Dedifferentiated amniotic fluid mesenchymal stem cell (primary cell): ENCODE measurements at regions not wholly inside any gene's neighbourhood (a gene's known extent, or its start where the extent isn't known, plus 50 kb on each side); places are given as distances from the start of the nearest gene placed in this dataset.
A peak's percentile ranks its signal among the peaks of the same experiment; 100 is the strongest.
"Not testable (repeated sequence)": the region's sequence is repeated elsewhere in the genome, so short reads cannot be mapped to it uniquely, and the experiment has no call there.

Source experiments
- DNase-seq: peaks from one replicate; pipeline ENCODE4 v3.0.0-alpha.2; 2016; ENCODE audit errors: extremely low spot score

DNA sequence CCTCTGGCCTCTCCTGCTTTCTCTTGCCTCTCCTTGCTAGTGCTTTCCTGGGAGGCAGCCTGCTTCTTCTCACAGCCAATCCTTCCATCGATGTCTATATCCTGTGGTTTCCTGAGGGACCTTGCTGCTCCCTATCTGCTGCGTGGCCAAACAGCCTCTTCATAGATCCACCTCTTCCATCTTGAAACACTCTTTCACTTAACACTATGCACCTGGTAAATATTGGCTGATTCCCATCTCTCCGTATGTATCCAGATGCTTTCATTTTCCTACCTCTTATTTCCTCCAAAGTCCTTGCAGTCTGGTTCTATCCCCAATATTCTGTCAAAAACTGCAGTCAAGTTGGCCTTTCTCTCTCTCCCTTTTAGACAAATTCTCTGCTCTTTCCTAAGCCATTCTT is 205.2 kb upstream of the CFAP20DC start:
- DNase-seq = no peak

DNA sequence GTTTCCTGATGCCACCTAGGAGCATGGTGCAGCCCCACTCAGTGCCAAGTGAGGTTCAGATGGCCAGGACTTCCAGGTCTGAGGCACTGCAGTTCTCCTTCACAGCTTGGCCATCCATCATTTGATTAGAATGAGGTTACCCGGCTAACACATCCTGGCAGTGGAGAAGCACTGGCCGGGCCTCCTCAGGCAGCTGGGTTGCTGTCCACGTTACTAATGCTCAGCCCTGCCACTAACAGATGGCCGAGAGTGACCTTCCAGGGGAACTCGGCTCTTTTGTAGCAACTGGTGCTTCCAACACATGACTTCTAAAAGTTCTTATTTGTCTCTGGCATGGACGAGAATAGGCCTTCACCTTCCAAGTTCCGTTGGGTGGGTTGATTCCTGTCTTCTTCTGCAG is 204.6 kb upstream of the CFAP20DC start:
- no peak for DNase-seq

DNA sequence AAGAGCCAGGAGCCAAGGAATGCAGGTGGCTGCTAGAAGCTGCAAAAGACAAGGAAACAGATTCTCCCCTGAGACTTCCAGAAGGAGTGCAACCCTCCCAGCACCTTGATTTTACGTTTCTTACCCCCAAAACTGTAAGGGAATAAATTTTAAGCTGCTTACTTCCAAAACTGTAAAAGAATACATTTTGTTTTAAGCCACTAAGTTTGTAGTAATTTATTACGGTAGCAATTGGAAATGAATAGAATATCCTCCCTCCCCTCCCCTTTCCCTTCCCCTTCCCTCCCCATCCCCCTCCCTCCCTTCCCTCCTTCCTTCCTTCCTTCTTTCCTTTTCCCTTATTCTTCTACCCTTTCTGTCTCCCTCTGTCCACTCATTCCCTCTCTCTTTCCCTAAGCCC is 203.7 kb upstream of the CFAP20DC start:
- no peak for DNase-seq

DNA sequence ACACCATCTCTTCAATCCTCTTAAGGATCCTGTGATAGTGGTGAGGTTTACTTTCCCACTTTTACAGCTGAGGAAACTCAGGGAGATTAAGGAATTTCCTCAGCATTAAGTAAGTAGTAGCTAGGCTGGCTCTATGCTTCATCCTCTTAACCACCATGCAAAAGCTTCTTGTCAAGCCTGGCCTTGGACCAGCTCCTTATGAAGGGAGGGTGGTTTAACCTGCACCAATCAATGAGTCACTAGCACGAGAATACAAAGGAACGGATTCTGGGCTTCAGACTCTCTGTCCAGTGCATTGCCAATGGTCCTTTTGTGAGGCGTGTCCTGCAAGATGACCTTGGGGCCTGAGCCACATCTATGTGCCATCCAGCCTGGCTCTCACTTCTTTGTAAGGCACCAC is 202.0 kb upstream of the CFAP20DC start:
- DNase-seq = no peak

DNA sequence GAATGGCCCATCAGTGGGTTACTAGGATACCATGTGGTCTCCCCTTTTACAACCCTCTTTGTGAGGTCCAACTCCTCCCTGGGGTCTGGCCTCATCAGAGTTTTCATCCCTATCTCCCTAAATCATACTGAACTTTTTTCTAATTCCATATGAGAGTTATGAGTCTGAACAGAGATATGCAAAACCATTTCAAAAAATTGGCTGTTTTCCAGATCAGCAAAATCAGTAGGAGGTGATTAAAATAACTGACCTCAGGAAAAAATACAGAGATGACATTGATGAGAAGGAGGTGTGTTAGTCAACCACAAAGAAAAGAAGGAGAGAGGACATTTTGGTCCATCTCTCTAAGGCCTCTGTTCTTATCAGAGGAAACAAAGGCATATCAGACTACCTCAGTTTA is 200.8 kb upstream of the CFAP20DC start:
- DNase-seq = no peak

DNA sequence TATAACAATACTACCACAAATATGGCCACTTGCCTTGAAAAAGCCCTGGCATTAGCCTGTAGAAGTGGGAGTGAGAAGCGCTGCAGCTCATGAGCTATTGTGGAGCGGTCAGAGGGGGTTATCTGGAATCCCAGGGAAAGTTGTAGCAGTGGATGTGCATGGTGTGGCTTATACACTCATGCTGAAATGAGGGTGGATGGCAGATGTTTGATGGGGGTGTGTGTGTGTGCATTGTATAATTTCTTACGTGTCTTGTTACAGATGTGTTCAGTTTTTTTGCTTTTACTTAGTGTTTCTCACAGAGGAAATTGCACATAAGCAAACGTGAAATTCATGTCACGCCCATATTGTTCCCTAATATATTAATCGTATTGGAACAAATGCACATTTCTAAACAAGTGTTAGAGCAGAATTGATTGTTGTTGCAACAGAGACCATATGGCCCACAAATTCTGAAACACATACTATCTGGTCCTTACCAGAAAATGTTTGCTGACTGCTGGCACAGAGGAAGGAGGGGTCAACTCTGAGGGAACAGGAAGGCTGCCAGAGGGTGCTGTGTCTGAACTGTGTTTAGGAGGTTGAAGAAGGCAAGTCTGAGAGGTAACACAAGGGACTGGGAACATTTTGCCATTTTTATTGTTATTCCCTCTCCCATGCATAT is 200.0 kb upstream of the CFAP20DC start:
- DNase-seq = no peak

DNA sequence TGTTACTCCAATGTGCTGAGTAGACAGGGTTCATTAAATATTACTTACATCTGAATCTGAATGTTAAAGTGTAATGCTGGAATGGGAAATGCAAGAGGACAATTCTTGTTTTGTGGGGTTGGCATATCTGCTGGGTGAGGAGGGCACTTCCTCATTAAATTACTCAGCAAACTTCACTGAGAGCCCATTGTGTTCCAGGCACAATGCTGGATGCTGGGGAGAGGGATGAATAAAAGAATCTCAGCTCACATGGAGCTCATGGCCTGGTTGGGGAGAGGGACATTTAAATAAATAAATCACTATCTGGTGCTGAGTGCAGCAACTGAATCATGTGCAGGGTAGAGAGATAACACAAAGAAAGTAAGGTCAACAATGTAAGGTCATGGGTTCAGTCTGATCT is 199.2 kb upstream of the CFAP20DC start:
- DNase-seq = no peak

DNA sequence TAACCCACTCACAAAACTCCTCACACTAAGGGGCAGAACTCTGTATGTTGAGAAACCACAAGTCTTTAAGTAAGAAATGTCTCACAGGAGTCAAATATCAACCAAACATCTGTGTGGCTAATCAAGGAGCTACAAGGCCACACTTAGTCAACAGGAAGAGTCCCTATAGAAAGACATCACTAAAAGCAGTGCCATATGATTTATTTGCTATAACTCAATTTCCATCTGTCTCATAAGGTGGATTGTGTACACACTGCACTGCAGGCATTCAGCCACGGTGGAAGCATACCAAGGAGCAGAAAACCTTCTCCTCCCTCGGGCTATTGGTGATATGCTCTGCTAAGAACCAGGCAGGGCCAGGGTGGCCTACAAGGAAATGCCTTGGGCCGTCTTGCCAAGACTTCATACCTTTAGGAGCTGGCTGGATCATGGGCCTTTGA is 197.6 kb upstream of the CFAP20DC start:
- no peak for DNase-seq

DNA sequence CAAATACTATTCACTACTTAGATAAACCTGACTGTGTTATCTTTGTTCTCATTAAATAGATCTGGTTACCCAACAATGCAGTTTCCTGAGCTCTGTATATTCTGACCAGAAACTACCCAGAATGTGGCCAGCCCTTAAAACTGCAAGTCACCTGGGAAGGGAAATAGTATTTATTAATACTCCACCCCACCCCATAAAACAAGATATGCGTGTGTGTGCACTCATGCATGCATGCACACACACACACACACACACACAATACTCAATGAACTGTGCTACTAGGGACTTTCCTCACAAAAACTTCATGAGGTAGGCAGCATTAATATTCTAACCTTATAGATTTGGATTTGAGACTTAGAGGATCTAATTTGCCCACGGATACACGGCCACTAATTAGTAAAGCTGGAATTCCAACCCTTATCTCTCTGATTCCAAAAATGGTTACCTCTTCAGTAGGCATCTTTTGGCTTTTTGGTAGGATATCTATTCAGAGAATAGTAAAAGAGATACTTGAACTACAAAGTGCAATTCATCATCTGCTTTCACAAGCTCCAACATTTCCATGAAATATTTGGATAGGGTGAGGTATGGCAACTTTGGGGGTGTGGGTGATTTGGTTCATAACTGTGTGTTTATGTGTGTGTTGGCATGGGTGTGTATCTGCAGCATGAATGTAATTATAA is 197.0 kb upstream of the CFAP20DC start:
- no peak for DNase-seq

DNA sequence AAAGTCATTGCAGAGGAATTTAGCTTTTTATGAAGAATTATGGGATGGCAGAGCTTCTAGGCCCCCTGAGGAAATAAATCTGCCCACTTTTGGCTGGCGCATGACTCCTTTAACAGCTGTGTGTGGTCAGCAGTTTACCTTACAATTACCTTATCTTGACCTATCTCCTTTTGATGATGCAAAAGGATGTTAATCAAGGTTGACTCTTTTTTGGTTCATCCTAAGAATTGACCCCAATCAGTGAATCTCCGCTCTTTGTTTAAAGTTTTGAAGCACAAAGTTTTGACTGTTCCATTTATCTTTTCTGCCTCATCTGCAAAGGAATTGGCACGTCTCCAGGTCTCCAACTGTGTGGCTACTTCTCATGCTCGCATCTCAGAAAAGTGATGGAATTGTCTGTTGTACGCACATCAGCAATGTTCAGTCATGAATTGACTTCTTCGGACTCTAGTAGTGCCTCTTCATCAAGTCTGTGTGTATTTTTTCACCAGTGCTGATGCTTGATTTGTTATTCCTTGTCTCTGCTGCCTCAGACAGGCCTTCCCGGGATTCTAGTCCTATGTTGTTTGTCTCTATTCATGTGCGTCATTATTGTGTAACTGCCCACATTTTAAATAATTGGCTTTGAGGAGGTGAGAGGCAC is 196.2 kb upstream of the CFAP20DC start:
- DNase-seq = no peak

DNA sequence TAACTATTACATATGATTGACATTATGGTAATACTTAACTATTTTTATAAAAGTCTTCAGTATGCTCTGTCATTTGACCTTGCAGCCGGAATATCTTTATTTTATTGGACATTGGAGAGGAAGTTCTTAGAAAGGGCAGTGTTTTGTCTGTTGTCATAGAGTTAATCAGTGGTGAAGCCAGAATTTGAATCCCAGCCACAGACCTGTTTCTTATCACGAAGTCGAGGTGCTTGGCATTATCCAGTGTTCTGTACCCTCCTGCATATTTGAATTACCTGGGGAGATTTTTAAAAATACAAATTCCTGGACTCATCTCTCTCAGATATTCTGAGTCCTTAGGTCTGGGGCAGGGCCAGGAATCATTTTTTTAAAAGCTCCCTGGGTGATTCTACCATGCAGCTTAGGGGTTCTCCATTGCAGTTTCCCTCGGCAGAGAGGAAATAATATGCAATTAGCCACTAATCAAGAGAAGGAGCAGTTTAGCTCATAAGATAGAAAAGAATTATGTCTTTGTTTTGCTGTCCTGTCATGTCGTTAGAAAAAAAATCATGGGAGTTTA is 195.6 kb upstream of the CFAP20DC start:
- no peak for DNase-seq

DNA sequence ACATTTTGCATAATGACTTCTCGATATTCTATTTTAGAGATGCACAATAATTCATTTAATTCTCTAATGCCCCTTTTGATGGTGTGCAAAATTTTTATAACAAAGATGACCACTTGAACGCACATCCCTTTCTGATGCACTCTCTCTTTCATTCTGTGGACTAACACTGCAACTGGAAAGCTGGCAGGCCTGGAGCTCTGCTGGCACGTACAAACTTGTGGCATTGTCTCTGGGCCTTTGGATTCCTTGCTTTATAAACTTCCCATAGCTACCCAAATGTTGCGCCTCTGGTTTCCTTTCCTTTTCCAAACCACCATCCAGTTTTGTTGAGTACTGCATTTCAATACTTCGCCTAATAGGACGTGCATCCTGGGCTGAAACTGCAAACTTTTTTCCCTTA is 194.5 kb upstream of the CFAP20DC start:
- no peak for DNase-seq

DNA sequence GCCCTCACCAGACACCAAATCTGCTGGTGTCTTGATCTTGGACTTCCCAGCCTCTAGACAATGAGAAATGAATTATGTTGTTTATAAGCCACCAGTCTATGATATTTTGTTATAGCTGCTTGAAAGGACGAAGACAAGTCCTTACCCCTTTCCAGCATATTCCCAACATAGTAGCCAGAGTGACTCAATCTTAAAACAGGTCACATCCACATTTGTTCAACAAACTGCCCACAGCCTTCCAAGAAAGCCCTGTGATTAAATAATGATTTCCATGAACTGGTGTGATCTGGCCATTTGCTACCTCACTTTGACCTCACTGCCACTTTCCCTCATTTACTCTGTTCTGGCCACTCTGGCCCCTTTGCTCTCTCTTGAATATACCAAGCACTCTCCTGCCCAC is 193.7 kb upstream of the CFAP20DC start:
- no peak for DNase-seq

DNA sequence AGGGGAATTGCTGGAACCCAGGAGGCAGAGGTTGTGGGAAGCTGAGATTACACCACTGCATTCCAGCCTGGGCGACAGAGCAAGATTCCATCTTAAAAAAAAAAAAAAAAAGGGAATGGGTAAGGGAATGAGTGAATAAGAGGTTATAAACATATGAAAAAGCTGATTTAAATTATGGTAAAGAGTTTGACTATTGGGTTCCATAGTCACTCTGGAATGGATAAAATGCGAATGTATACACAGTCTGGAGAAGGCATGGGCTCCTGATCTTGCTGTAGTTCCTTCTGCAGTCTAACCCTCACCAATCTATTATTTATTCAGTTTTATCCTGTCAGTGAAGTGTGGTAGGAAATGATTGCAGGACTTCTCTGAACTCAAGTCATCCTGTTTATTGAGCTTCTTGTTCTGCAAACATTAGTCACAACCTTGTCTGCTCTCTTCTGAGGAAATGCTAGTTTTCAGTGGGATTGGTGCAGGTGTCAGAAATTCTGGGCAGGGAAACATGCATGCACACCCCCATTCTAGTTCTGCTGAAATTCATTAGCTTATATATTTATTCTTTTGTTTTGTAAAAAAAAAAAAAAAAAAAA is 190.9 kb upstream of the CFAP20DC start:
- no peak for DNase-seq

DNA sequence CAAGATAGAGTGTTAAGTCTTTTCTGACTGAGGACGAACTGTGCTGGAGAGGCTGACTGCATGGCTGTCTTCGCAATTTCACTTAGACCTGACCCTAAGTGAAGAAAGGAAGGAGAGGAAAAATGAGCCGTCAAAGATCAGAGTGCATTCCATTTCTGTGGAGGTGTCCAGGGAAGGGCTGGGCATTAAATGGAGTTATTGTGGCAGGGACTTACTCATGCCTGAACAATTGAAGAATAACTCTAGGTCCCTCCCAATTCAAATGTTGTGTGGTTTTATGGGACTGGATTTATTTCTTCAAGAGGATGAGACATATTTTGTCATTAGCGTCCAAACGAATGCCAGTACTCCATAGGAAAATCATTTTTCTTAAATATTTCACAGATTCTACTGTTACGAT is 187.3 kb upstream of the CFAP20DC start:
- DNase-seq = no peak

DNA sequence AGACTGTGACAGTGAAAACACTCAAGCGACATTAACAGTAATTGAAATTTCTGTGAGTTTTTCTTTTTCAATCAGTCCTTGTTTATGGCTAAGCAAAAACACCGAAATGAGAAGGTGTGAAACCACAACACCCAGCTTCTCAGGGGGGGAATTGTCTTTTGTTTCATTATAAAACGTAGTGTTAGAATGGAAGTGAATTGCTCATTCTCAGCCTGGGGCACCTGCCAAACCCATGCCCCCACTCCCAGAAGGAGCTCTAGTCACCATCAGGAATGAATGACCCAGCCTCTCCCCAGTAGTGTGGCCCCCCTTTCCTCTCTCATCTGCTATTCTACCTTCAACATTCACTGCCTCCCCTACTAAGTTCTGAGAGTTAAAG is 185.8 kb upstream of the CFAP20DC start:
- DNase-seq = no peak

DNA sequence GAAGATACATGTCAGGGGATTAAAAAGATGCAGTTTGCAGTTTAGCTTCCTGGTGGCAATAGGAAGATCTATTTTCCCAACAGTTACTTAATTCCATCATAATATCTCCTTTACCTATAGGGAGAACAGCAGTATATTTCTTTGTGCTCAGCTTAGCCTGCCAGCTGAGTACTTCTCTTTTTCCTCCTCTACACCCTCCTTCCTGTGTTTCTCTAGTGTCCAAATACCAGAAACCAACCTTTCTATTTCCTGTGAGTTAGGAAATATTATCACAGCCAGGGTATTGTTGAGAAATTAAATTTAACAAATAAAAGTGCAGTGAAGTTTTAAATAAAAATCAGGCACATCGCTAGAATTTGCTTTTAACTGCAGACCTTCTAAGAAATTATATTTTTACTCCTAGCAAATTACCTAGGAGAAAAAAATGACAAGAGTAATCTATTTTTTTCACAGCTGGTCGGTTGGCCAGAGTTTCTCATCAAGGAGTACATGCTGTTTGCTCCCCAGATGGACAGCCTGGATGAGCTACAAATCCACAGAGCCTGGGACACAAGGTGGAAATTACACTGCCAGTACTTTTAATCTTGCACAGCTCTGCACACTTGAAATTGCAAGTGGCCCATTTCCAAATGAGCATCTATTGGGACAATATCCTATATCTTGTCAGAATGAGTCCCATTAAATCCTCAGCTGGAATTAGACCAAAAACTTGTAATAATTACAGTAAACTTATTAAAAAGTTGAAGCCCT is 185.2 kb upstream of the CFAP20DC start:
- no peak for DNase-seq

DNA sequence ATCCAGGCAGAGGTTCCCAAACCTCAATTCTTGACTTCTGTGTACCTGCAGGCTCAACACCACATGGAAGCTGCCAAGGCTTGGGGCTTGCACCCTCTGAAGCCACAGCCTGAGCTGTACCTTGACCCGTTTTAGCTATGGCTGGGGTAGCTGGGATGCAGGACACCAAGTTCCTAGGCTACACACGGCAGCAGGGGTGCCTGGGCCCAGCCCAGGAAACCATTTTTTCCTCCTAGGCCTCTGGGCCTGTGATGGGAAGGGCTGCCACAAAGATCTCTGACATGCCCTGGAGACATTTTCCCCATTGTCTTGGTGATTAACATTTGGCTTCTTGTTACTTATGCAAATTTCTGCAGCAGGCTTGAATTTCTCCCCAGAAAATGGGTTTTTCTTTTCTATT is 180.6 kb upstream of the CFAP20DC start:
- not testable (repeated sequence) for DNase-seq

DNA sequence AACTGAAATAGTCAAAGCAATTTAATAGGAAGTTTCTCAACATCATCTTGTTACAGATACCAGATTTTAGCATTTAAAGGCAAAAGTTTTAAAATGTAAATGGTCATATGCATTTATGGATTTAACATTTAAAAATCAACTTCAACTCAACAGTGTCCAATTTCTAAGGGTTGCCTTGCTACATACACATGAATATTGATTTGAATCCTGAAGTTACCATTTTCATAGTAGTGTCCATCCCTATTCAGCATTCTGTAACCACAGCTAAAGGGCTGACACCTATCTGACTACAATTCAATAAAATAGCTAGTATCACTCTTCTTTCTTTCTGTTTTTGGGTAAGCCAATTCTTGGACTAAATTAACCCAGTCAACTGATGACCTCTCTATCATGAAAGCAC is 164.0 kb upstream of the CFAP20DC start:
- no peak for DNase-seq

DNA sequence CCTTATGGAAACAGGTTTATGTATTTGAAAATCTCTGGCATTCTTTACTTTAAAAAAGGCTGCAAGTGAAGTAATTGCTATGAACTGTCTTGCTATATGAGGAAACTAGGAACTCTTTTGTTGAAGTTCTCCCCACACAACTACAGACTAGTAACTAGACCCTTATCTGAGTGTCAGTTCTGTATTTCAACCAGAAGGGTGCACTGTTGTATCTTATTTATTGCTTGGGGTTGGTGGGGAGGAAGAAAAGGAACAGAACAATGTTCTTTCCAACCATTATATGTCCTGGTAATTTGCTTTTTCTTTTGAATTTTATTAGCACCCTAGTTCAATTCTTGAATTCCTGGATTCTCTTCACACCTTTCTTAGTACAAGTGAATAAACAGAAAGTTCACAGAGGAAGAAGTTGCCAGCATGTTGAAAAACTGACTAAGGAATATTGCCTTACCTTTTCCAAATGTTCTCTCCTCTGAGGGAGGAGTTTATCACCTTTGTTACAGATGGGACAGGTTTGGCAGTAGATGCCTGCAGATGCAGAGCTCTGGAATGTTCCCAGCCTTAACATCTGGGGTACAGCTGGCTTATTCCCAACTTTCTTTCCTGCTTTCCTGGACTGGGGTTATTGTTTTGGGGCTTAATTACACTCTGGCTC is 162.4 kb upstream of the CFAP20DC start:
- peak; percentile 66 for DNase-seq

DNA sequence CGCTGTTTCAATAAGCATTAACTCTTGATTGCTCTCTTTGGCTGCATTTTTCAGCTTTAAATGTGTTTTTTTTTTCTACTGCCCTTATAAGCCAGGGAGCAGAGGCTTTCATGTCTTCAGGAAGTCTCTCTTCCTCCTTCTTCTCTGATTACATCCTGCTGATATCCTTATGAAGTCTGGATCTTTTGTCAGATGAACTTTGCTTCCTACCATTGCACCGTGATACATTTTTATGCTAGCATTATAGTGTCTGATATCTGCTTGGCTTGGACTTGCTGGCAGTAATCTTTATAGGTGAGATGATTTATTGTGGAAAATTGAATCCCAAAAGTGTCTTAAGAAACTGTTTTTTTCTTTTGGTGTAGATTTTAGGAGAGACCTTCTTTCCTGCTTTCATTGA is 160.4 kb upstream of the CFAP20DC start:
- no peak for DNase-seq
